GM18867 (cell line): ENCODE measurements at regions not wholly inside any gene's neighbourhood (a gene's known extent, or its start where the extent isn't known, plus 50 kb on each side); places are given as distances from the start of the nearest gene placed in this dataset.

Source experiments
- ATAC-seq: cut with Tn5 transposase; IDR thresholded peaks from one replicate; pipeline ENCODE4 v1.9.1; 2021; ENCODE audit warnings: mild to moderate bottlenecking, moderate library complexity; ENCODE audit not compliant: unreplicated experiment

GRCh38 chr3:110181226-110181625 is 843.9 kb upstream of the DPPA4 start:
- no peak for ATAC-seq

- ATAC-seq = no peak
Measured at GRCh38 chr3:110184536-110184935, 847.2 kb upstream of the DPPA4 start.

- no peak for ATAC-seq
Measured at GRCh38 chr3:110193074-110193473, 855.7 kb upstream of the DPPA4 start.

GRCh38 chr3:110198717-110199587 is 861.6 kb upstream of the DPPA4 start:
- ATAC-seq = no peak

GRCh38 chr3:110199588-110199943 is 862.2 kb upstream of the DPPA4 start:
- no peak for ATAC-seq

- no peak for ATAC-seq
Measured at GRCh38 chr3:110210086-110210660, 861.4 kb upstream of the NECTIN3 start.

- ATAC-seq = no peak
Measured at GRCh38 chr3:110226645-110227044, 845.0 kb upstream of the NECTIN3 start.

- no peak for ATAC-seq
Measured at GRCh38 chr3:110227991-110228390, 843.6 kb upstream of the NECTIN3 start.

GRCh38 chr3:110234831-110235230 is 836.8 kb upstream of the NECTIN3 start:
- no peak for ATAC-seq

GRCh38 chr3:110236976-110237610 is 834.5 kb upstream of the NECTIN3 start:
- ATAC-seq = no peak

- no peak for ATAC-seq
Measured at GRCh38 chr3:110243081-110243480, 828.5 kb upstream of the NECTIN3 start.

- ATAC-seq = no peak
Measured at GRCh38 chr3:110246796-110247376, 824.7 kb upstream of the NECTIN3 start.

- ATAC-seq = no peak
Measured at GRCh38 chr3:110248666-110249065, 823.0 kb upstream of the NECTIN3 start.

GRCh38 chr3:110253794-110254193 is 817.8 kb upstream of the NECTIN3 start:
- no peak for ATAC-seq

- ATAC-seq = no peak
Measured at GRCh38 chr3:110254591-110254990, 817.0 kb upstream of the NECTIN3 start.

GRCh38 chr3:110261141-110261540 is 810.5 kb upstream of the NECTIN3 start:
- no peak for ATAC-seq

- ATAC-seq = no peak
Measured at GRCh38 chr3:110262896-110263295, 808.7 kb upstream of the NECTIN3 start.

- no peak for ATAC-seq
Measured at GRCh38 chr3:110265302-110265701, 806.3 kb upstream of the NECTIN3 start.

GRCh38 chr3:110267304-110267845 is 804.2 kb upstream of the NECTIN3 start:
- ATAC-seq = no peak

GRCh38 chr3:110272525-110272924 is 799.1 kb upstream of the NECTIN3 start:
- ATAC-seq = no peak

- ATAC-seq = no peak
Measured at GRCh38 chr3:110291886-110292501, 779.6 kb upstream of the NECTIN3 start.
